ENCODE measurements at regions not wholly inside any gene's neighbourhood (a gene's known extent, or its start where the extent isn't known, plus 50 kb on each side); places are given as distances from the start of the nearest gene placed in this dataset.

GRCh38 chr1:59041646-59042277 lies 255.1 kb upstream of the FGGY start:
- H3K4me1 ChIP-seq (ENCODE audit: insufficient read depth) = peaks cover 31% of the 10 kb centered on the region
- H3K79me2 ChIP-seq = no peaks in the 10 kb centered on the region
- H2AFZ ChIP-seq = no peak overlapping the region
- WGBS (ENCODE audit: low lambda C conversion rate, missing lambda C conversion rate) = 76% methylated on average over 5 of the region's 5 CpGs
- DNase-seq (ENCODE audit: low spot score) = no peak
- H3K9me3 ChIP-seq (ENCODE audit: low read depth) = no peaks in the 10 kb centered on the region
- no peaks in the 10 kb centered on the region for H3K27me3 ChIP-seq
- peak overlapping the region; percentile 16 for H3K27ac ChIP-seq
- H3K4me3 ChIP-seq = no peak overlapping the region
- H3K36me3 ChIP-seq (replicated peaks; ENCODE audit: insufficient read depth, low read depth) = no peaks in the 10 kb centered on the region
- H3K9me2 ChIP-seq (replicated peaks; ENCODE audit: insufficient read depth) = no peaks in the 10 kb centered on the region
- no peak overlapping the region for H3K4me2 ChIP-seq
- H4K20me1 ChIP-seq (ENCODE audit: insufficient read depth, poor library complexity, severe bottlenecking) = no peaks in the 10 kb centered on the region
- TF ChIP-seq EZH2 (IDR thresholded peaks at IDR 0.05; ENCODE audit: borderline replicate concordance) = no peak
- TF ChIP-seq CTCF (IDR thresholded peaks at IDR 0.05; ENCODE audit: poor library complexity) = no peak
- TF ChIP-seq EZH2phosphoT487 (IDR thresholded peaks at IDR 0.05; ENCODE audit: low read depth, severe bottlenecking, unreplicated experiment) = no peak

GRCh38 chr1:59043796-59044195 lies 253.1 kb upstream of the FGGY start:
- H3K27me3 ChIP-seq = no peaks in the 10 kb centered on the region
- no peak overlapping the region for H2AFZ ChIP-seq
- peak overlapping the region; percentile 81 for H3K27ac ChIP-seq
- TF ChIP-seq CTCF (IDR thresholded peaks at IDR 0.05; ENCODE audit: poor library complexity) (no peak), EZH2phosphoT487 (IDR thresholded peaks at IDR 0.05; ENCODE audit: low read depth, severe bottlenecking, unreplicated experiment) (no peak), EZH2 (IDR thresholded peaks at IDR 0.05; ENCODE audit: borderline replicate concordance) (no peak)
- H3K9me3 ChIP-seq (ENCODE audit: low read depth) = no peaks in the 10 kb centered on the region
- H3K9me2 ChIP-seq (replicated peaks; ENCODE audit: insufficient read depth) = no peaks in the 10 kb centered on the region
- H3K79me2 ChIP-seq = no peaks in the 10 kb centered on the region
- no peaks in the 10 kb centered on the region for H3K36me3 ChIP-seq (replicated peaks; ENCODE audit: insufficient read depth, low read depth)
- H3K4me3 ChIP-seq = no peak overlapping the region
- H4K20me1 ChIP-seq (ENCODE audit: insufficient read depth, poor library complexity, severe bottlenecking) = no peaks in the 10 kb centered on the region
- WGBS (ENCODE audit: low lambda C conversion rate, missing lambda C conversion rate) = 23% methylated on average over 4 of the region's 4 CpGs
- peaks cover 35% of the 10 kb centered on the region for H3K4me1 ChIP-seq (ENCODE audit: insufficient read depth)
- DNase-seq (ENCODE audit: low spot score) = peak; percentile 83
- no peak overlapping the region for H3K4me2 ChIP-seq

GRCh38 chr1:59044535-59045121 lies 252.3 kb upstream of the FGGY start:
- H3K4me3 ChIP-seq = no peak overlapping the region
- H3K9me2 ChIP-seq (replicated peaks; ENCODE audit: insufficient read depth) = no peaks in the 10 kb centered on the region
- DNase-seq (ENCODE audit: low spot score) = no peak
- no peaks in the 10 kb centered on the region for H3K27me3 ChIP-seq
- no peak overlapping the region for H3K4me2 ChIP-seq
- 92% methylated on average over 2 of the region's 2 CpGs for WGBS (ENCODE audit: low lambda C conversion rate, missing lambda C conversion rate)
- H3K36me3 ChIP-seq (replicated peaks; ENCODE audit: insufficient read depth, low read depth) = no peaks in the 10 kb centered on the region
- no peaks in the 10 kb centered on the region for H4K20me1 ChIP-seq (ENCODE audit: insufficient read depth, poor library complexity, severe bottlenecking)
- H2AFZ ChIP-seq = peak overlapping the region; percentile 37
- H3K79me2 ChIP-seq = no peaks in the 10 kb centered on the region
- H3K4me1 ChIP-seq (ENCODE audit: insufficient read depth) = peaks cover 35% of the 10 kb centered on the region
- peak overlapping the region; percentile 81 for H3K27ac ChIP-seq
- TF ChIP-seq CTCF (IDR thresholded peaks at IDR 0.05; ENCODE audit: poor library complexity) (no peak), EZH2phosphoT487 (IDR thresholded peaks at IDR 0.05; ENCODE audit: low read depth, severe bottlenecking, unreplicated experiment) (no peak), EZH2 (IDR thresholded peaks at IDR 0.05; ENCODE audit: borderline replicate concordance) (no peak)
- no peaks in the 10 kb centered on the region for H3K9me3 ChIP-seq (ENCODE audit: low read depth)

Measured in hepatocyte (in vitro differentiated cells).